Epithelial cell of esophagus (primary cell): ENCODE measurements at regions not wholly inside any gene's neighbourhood (a gene's known extent, or its start where the extent isn't known, plus 50 kb on each side); places are given as distances from the start of the nearest gene placed in this dataset.

Experiments used
- DNase-seq: peaks from one replicate; pipeline ENCODE4 v3.0.0; 2010; ENCODE audit warnings: low read depth
- H3K4me3 ChIP-seq: 2 replicates; pipeline ENCODE4 v1.5.1; 2011; ENCODE audit warnings: mild to moderate bottlenecking, low read length, control low read depth
- CTCF ChIP-seq: IDR thresholded peaks from 2 replicates; pipeline ENCODE4 v1.5.1; 2011; ENCODE audit warnings: low read depth, mild to moderate bottlenecking, low read length, control low read depth, inconsistent platforms; ENCODE audit not compliant: insufficient read depth; ENCODE audit errors: missing control alignments

GRCh38 chr5:42894057-42894456 is 82.4 kb upstream of the SELENOP start:
- DNase-seq = no peak
- peak; percentile 24 for TF ChIP-seq CTCF
- H3K4me3 ChIP-seq = no peak overlapping the region

GRCh38 chr5:42889311-42889933 is 77.7 kb upstream of the SELENOP start:
- TF ChIP-seq CTCF = peak; percentile 99
- peak; percentile 80 for DNase-seq

GRCh38 chr5:42888771-42889170 is 77.1 kb upstream of the SELENOP start:
- no peak overlapping the region for H3K4me3 ChIP-seq
- no peak for DNase-seq
- TF ChIP-seq CTCF = no peak

More at GRCh38 chr5:42889311-42889933, 77.7 kb upstream of the SELENOP start:
- H3K4me3 ChIP-seq = no peak overlapping the region

GRCh38 chr5:42887575-42887974 is 75.9 kb upstream of the SELENOP start:
- no peak for TF ChIP-seq CTCF
- DNase-seq = no peak

GRCh38 chr5:42887097-42887496 is 75.4 kb upstream of the SELENOP start:
- no peak overlapping the region for H3K4me3 ChIP-seq
- TF ChIP-seq CTCF = no peak
- DNase-seq = peak; percentile 54

More at GRCh38 chr5:42887575-42887974, 75.9 kb upstream of the SELENOP start:
- no peak overlapping the region for H3K4me3 ChIP-seq

GRCh38 chr5:42886635-42887034 is 74.9 kb upstream of the SELENOP start:
- H3K4me3 ChIP-seq = no peak overlapping the region
- DNase-seq = no peak
- no peak for TF ChIP-seq CTCF

GRCh38 chr5:42884326-42884725 is 72.6 kb upstream of the SELENOP start:
- no peak for DNase-seq
- no peak overlapping the region for H3K4me3 ChIP-seq
- TF ChIP-seq CTCF = no peak
